HG02678 (cell line): ENCODE measurements at regions not wholly inside any gene's neighbourhood (a gene's known extent, or its start where the extent isn't known, plus 50 kb on each side); places are given as distances from the start of the nearest gene placed in this dataset.
"Not testable (repeated sequence)": the region's sequence is repeated elsewhere in the genome, so short reads cannot be mapped to it uniquely, and the experiment has no call there.

ENCODE experiments used
- ATAC-seq: cut with Tn5 transposase; IDR thresholded peaks from one replicate; pipeline ENCODE4 v1.9.1; 2021; ENCODE audit warnings: mild to moderate bottlenecking, moderate library complexity; ENCODE audit not compliant: unreplicated experiment

GRCh38 chr1:222416001-222416791 is 131.7 kb downstream of the HHIPL2 start:
- no peak for ATAC-seq

- ATAC-seq: no peak
Measured at GRCh38 chr1:222415441-222415840, 132.5 kb downstream of the HHIPL2 start.

- no peak for ATAC-seq
Measured at GRCh38 chr1:222413991-222414549, 133.8 kb downstream of the HHIPL2 start.

- no peak for ATAC-seq
Measured at GRCh38 chr1:222413436-222413835, 134.5 kb downstream of the HHIPL2 start.

GRCh38 chr1:222404710-222405109 is 143.2 kb downstream of the HHIPL2 start:
- ATAC-seq: peak; percentile 61

- no peak for ATAC-seq
Measured at GRCh38 chr1:222399197-222399596, 148.7 kb downstream of the HHIPL2 start.

GRCh38 chr1:222394224-222394623 is 153.7 kb downstream of the HHIPL2 start:
- ATAC-seq: no peak

- no peak for ATAC-seq
Measured at GRCh38 chr1:222392556-222392955, 155.3 kb downstream of the HHIPL2 start.

GRCh38 chr1:222390181-222390580 is 157.7 kb downstream of the HHIPL2 start:
- ATAC-seq: no peak

- no peak for ATAC-seq
Measured at GRCh38 chr1:222387007-222387814, 160.7 kb downstream of the HHIPL2 start.

- ATAC-seq: no peak
Measured at GRCh38 chr1:222385955-222386354, 161.9 kb downstream of the HHIPL2 start.

GRCh38 chr1:222385262-222385661 is 162.6 kb downstream of the HHIPL2 start:
- no peak for ATAC-seq

- no peak for ATAC-seq
Measured at GRCh38 chr1:222384531-222384930, 163.4 kb downstream of the HHIPL2 start.

- ATAC-seq: no peak
Measured at GRCh38 chr1:222382171-222382570, 165.7 kb downstream of the HHIPL2 start.

- no peak for ATAC-seq
Measured at GRCh38 chr1:222377428-222378088, 170.3 kb downstream of the HHIPL2 start.

- ATAC-seq: not testable (repeated sequence)
Measured at GRCh38 chr1:222376791-222377190, 171.1 kb downstream of the HHIPL2 start.

- no peak for ATAC-seq
Measured at GRCh38 chr1:222375701-222376100, 172.2 kb downstream of the HHIPL2 start.

GRCh38 chr1:222373831-222374602 is 173.9 kb downstream of the HHIPL2 start:
- ATAC-seq: no peak

GRCh38 chr1:222373216-222373615 is 174.7 kb downstream of the HHIPL2 start:
- ATAC-seq: no peak

- ATAC-seq: no peak
Measured at GRCh38 chr1:222372221-222372620, 175.7 kb downstream of the HHIPL2 start.
